ENCODE measurements at regions not wholly inside any gene's neighbourhood (a gene's known extent, or its start where the extent isn't known, plus 50 kb on each side); places are given as distances from the start of the nearest gene placed in this dataset.

GRCh38 chr7:27397503-27397902 lies 154.9 kb downstream of the EVX1 start:
- TF ChIP-seq CTCF (conservative IDR thresholded peaks at IDR 0.05; ENCODE audit: low read depth, low read length): no peak
- no peak for TF ChIP-seq EZH2 (IDR thresholded peaks at IDR 0.05; ENCODE audit: low read length, unreplicated experiment)
